Sciatic nerve (tissue), 2 donors: ENCODE measurements at regions not wholly inside any gene's neighbourhood (a gene's known extent, or its start where the extent isn't known, plus 50 kb on each side); places are given as distances from the start of the nearest gene placed in this dataset.
A peak's percentile ranks its signal among the peaks of the same experiment; 100 is the strongest.

Source experiments
- ATAC-seq: fragments of 200-7000 bp; cut with Tn5 transposase; one replicate; pipeline ENCODE4 v1.9.1; 2020; ENCODE audit warnings: mild to moderate bottlenecking, moderate library complexity
- DNase-seq: peaks from one replicate; pipeline ENCODE4 v3.0.0-alpha.2; 2020; ENCODE audit warnings: low spot score
- intact Hi-C: fragments of 100-400 bp; cut with DNase I; formaldehyde crosslinking; loops from one replicate; pipeline ENCODE4 v1.14.2; 2022
- donor health status: DM: no; HTN: no; CAD: no.
- donor health status: DM: no; HTN: no; CAD: no.

- intact Hi-C loops: no loop called here
- DNase-seq: no peak
Measured at GRCh38 chr13:86986448-86986847, 684.7 kb upstream of the SLITRK5 start.

GRCh38 chr13:86992251-86992650, 678.9 kb upstream of the SLITRK5 start:
- ATAC-seq: no peak
- no peak for DNase-seq
- intact Hi-C loops: no loop called here

More at GRCh38 chr13:86986448-86986847, 684.7 kb upstream of the SLITRK5 start:
- ATAC-seq: no peak

- ATAC-seq (no peak), DNase-seq (no peak)
Measured at GRCh38 chr13:87003265-87003664, 667.9 kb upstream of the SLITRK5 start.

GRCh38 chr13:87005511-87005910, 665.7 kb upstream of the SLITRK5 start:
- no peak for ATAC-seq
- no peak for DNase-seq
- intact Hi-C loops: no loop called here

More at GRCh38 chr13:87003265-87003664, 667.9 kb upstream of the SLITRK5 start:
- intact Hi-C loops: no loop called here

GRCh38 chr13:87035526-87035925, 635.6 kb upstream of the SLITRK5 start:
- intact Hi-C loops: no loop called here
- ATAC-seq (no peak), DNase-seq (no peak)

- intact Hi-C loops: no loop called here
- DNase-seq (no peak), ATAC-seq (no peak)
Measured at GRCh38 chr13:87042946-87043345, 628.2 kb upstream of the SLITRK5 start.

- DNase-seq: no peak
- intact Hi-C loops: no loop called here
- no peak for ATAC-seq
Measured at GRCh38 chr13:87052731-87053130, 618.4 kb upstream of the SLITRK5 start.

- intact Hi-C loops: no loop called here
- DNase-seq (no peak), ATAC-seq (no peak)
Measured at GRCh38 chr13:87057807-87058520, 613.2 kb upstream of the SLITRK5 start.

GRCh38 chr13:87058786-87059329, 612.3 kb upstream of the SLITRK5 start:
- ATAC-seq (no peak), DNase-seq (no peak)
- intact Hi-C loops: no loop called here

GRCh38 chr13:87078947-87079795, 592.0 kb upstream of the SLITRK5 start:
- intact Hi-C loops: no loop called here
- DNase-seq (peak; percentile 42), ATAC-seq (no peak)

- ATAC-seq (peak; percentile 24), DNase-seq (no peak)
- intact Hi-C loops: no loop called here
Measured at GRCh38 chr13:87080100-87080779, 590.9 kb upstream of the SLITRK5 start.

- DNase-seq: no peak
- no peak for ATAC-seq
Measured at GRCh38 chr13:87084192-87084591, 587.0 kb upstream of the SLITRK5 start.

GRCh38 chr13:87087741-87088140, 583.4 kb upstream of the SLITRK5 start:
- ATAC-seq: no peak
- intact Hi-C loops: no loop called here
- DNase-seq: no peak

More at GRCh38 chr13:87084192-87084591, 587.0 kb upstream of the SLITRK5 start:
- intact Hi-C loops: no loop called here

GRCh38 chr13:87089391-87089790, 581.8 kb upstream of the SLITRK5 start:
- ATAC-seq (no peak), DNase-seq (no peak)
- intact Hi-C loops: no loop called here

- intact Hi-C loops: no loop called here
Measured at GRCh38 chr13:87093399-87093798, 577.8 kb upstream of the SLITRK5 start.

GRCh38 chr13:87094646-87095045, 576.5 kb upstream of the SLITRK5 start:
- DNase-seq: no peak
- no peak for ATAC-seq

More at GRCh38 chr13:87093399-87093798, 577.8 kb upstream of the SLITRK5 start:
- ATAC-seq: no peak
- no peak for DNase-seq

GRCh38 chr13:87100431-87100830, 570.7 kb upstream of the SLITRK5 start:
- ATAC-seq (no peak), DNase-seq (no peak)
- intact Hi-C loops: no loop called here

More at GRCh38 chr13:87094646-87095045, 576.5 kb upstream of the SLITRK5 start:
- intact Hi-C loops: no loop called here

GRCh38 chr13:87107651-87108050, 563.5 kb upstream of the SLITRK5 start:
- intact Hi-C loops: no loop called here
- ATAC-seq (no peak), DNase-seq (no peak)

GRCh38 chr13:87120476-87120875, 550.7 kb upstream of the SLITRK5 start:
- intact Hi-C loops: no loop called here
- ATAC-seq (no peak), DNase-seq (no peak)
